HepG2 (cell line): ENCODE measurements at regions not wholly inside any gene's neighbourhood (a gene's known extent, or its start where the extent isn't known, plus 50 kb on each side); places are given as distances from the start of the nearest gene placed in this dataset.

Experiments used
- ATAC-seq: fragments of 200-7000 bp; cut with Tn5 transposase; 3 replicates; pipeline ENCODE4 v1.9.1; 2020; ENCODE audit warnings: mild to moderate bottlenecking, moderate library complexity
- BruUV-seq: library from RNA; stranded (reverse); fragments of 400-500 nt; replicated peaks from 2 replicates; lab custom pipeline; 2021; lab: Mats Ljungman, UMichigan
- CTCF ChIA-PET: fragments of 300-600 bp; formaldehyde crosslinking; extraction: SDS; loops from one replicate; lab custom pipeline; 2021; ENCODE audit warnings: low total read pairs, inconsistent platforms, low intra/inter-chr PET ratio; lab: Yijun Ruan, JAX
- POLR2A ChIA-PET: fragments of 350-600 bp; sonication (Branson Sonifier 250); formaldehyde crosslinking; loops from one replicate; lab custom pipeline; 2020; ENCODE audit warnings: antibody characterized with exemption, inconsistent platforms; lab: Yijun Ruan, JAX
- DNase-seq: peaks from one replicate; pipeline ENCODE4 v3.0.0-alpha.2; 2015; ENCODE audit warnings: low spot score
- FAIRE-seq: peaks from 3 replicates; lab custom pipeline; 2011; peaks lifted over from hg19 to GRCh38; lab: Jason Lieb, UNC
- H2AFZ ChIP-seq: one replicate; pipeline ENCODE4 v1.6.1; 2011; ENCODE audit warnings: low read length, inconsistent platforms
- H3K27ac ChIP-seq: fragments of 300-600 bp; 3 replicates; pipeline ENCODE4 v1.8.0; 2011; ENCODE audit warnings: mixed run types, mild to moderate bottlenecking, mixed read lengths, low read length, inconsistent platforms; ENCODE audit not compliant: insufficient read depth; ENCODE audit errors: extremely low read length
- H3K27me3 ChIP-seq, 2 experiments: fragments of 200-600 bp in 1 of 2; 2 replicates in 1 of 2; 3 replicates in 1 of 2; pipeline versions ENCODE4 v1.6.0 to v1.8.0; 2011; ENCODE audit warnings: low read length in 2 of 2, mild to moderate bottlenecking in 2 of 2, moderate library complexity in 2 of 2, inconsistent platforms in 1 of 2; ENCODE audit not compliant: insufficient read depth in 2 of 2, control insufficient read depth in 1 of 2
- H3K36me3 ChIP-seq, 2 experiments: fragments of 200-600 bp in 1 of 2; replicated peaks in 1 of 2; 2 replicates in 1 of 2; 3 replicates in 1 of 2; pipeline versions ENCODE4 v1.5.1 to v1.8.0; 2011; ENCODE audit warnings: low read length in 2 of 2, inconsistent platforms in 1 of 2; ENCODE audit not compliant: insufficient read depth in 2 of 2, control insufficient read depth in 1 of 2
- H3K4me1 ChIP-seq: 2 replicates; pipeline ENCODE4 v1.5.1; 2012; ENCODE audit warnings: low read length, inconsistent platforms; ENCODE audit not compliant: insufficient read depth
- H3K4me2 ChIP-seq: 2 replicates; pipeline ENCODE4 v1.6.0; 2011; ENCODE audit warnings: low read depth, low read length, inconsistent platforms
- H3K4me3 ChIP-seq, 3 experiments: fragments of 200-600 bp in 1 of 3; sonication (generic), shearing (Covaris generic) in 1 of 3; replicated peaks in 1 of 3; 2 replicates each; pipeline ENCODE4 v1.5.1; 2011 to 2016; ENCODE audit warnings: low read length in 3 of 3, inconsistent platforms in 2 of 3, low read depth in 2 of 3, mild to moderate bottlenecking in 2 of 3, control low read depth in 1 of 3, mixed read lengths in 1 of 3; ENCODE audit not compliant: insufficient read depth in 1 of 3
- H3K79me2 ChIP-seq: one replicate; pipeline ENCODE4 v1.6.1; 2011; ENCODE audit warnings: low read length, inconsistent platforms; ENCODE audit not compliant: insufficient read depth
- H3K9ac ChIP-seq: 2 replicates; pipeline ENCODE4 v1.6.0; 2011; ENCODE audit warnings: mild to moderate bottlenecking, low read depth, low read length, inconsistent platforms; ENCODE audit not compliant: insufficient read depth
- H3K9me3 ChIP-seq: 2 replicates; pipeline ENCODE4 v1.5.1; 2012; ENCODE audit warnings: mild to moderate bottlenecking, low read length
- H4K20me1 ChIP-seq: 2 replicates; pipeline ENCODE4 v1.6.0; 2011; ENCODE audit warnings: inconsistent platforms, mild to moderate bottlenecking, low read length, moderate library complexity; ENCODE audit not compliant: insufficient read depth
- ARHGAP35 ChIP-seq: sonication (generic); formaldehyde crosslinking; IDR thresholded peaks from 2 replicates; pipeline ENCODE4 v1.9.0; 2022; ENCODE audit warnings: mild to moderate bottlenecking, inconsistent platforms, moderate library complexity, missing genetic modification reagents, borderline replicate concordance
- ATF7-NPFF ChIP-seq: sonication (generic); formaldehyde crosslinking; IDR thresholded peaks from 2 replicates; pipeline ENCODE4 v1.8.1; 2023; ENCODE audit warnings: mild to moderate bottlenecking, low read depth, missing genetic modification reagents, moderate library complexity
- CREB1 ChIP-seq, 2 experiments: fragments of 450-650 bp in 1 of 2; IDR thresholded peaks; 2 replicates each; pipeline ENCODE4 v1.6.1; 2016 to 2017; ENCODE audit warnings: control low read depth in 1 of 2, mild to moderate bottlenecking in 1 of 2, missing compliant biosample characterization in 1 of 2, missing genetic modification characterization in 1 of 2
- ZNF691 ChIP-seq: sonication (generic); formaldehyde crosslinking; IDR thresholded peaks from 2 replicates; pipeline ENCODE4 v1.4.0; 2020; ENCODE audit warnings: missing genetic modification reagents, low read depth, mild to moderate bottlenecking, borderline replicate concordance
- ZNF75D ChIP-seq: sonication (generic); formaldehyde crosslinking; IDR thresholded peaks from 2 replicates; pipeline ENCODE4 v1.8.1; 2023; ENCODE audit warnings: missing genetic modification reagents, mild to moderate bottlenecking, borderline replicate concordance
- ZNF883 ChIP-seq: sonication (generic); formaldehyde crosslinking; IDR thresholded peaks from 2 replicates; pipeline ENCODE4 v1.5.1; 2020; ENCODE audit warnings: mild to moderate bottlenecking, missing genetic modification reagents; ENCODE audit errors: not compliant biosample characterization
- WGBS: methylation state at CpG from one replicate; pipeline ENCODE4 v1.1.6; 2017; ENCODE audit warnings: low lambda C conversion rate; 5-methylcytosine and 5-hydroxymethylcytosine counted together
- in situ Hi-C: cut with HindIII; loops from 2 replicates; pipeline ENCODE4 v1.10.0; 2017; ENCODE audit warnings: low pct_unique_long_range_greater_than_20kb; ENCODE audit not compliant: extremely low pct_ligation_motif_present
- intact Hi-C: fragments of 100-400 bp; cut with micrococcal nuclease; formaldehyde crosslinking; loops from one replicate; pipeline ENCODE4 v1.10.0; 2022; ENCODE audit not compliant: unreplicated experiment
- TF ChIP-seq, protein P1 (sequence below): IDR thresholded peaks from 2 replicates; pipeline ENCODE4 v1.6.1; 2016; ENCODE audit warnings: mild to moderate bottlenecking, missing biosample characterization, missing genetic modification reagents
- TF ChIP-seq, protein P2 (sequence below): sonication (generic); formaldehyde crosslinking; IDR thresholded peaks from 2 replicates; pipeline ENCODE4 v1.8.1; 2023; ENCODE audit warnings: mild to moderate bottlenecking, moderate library complexity, missing genetic modification reagents

DNA sequence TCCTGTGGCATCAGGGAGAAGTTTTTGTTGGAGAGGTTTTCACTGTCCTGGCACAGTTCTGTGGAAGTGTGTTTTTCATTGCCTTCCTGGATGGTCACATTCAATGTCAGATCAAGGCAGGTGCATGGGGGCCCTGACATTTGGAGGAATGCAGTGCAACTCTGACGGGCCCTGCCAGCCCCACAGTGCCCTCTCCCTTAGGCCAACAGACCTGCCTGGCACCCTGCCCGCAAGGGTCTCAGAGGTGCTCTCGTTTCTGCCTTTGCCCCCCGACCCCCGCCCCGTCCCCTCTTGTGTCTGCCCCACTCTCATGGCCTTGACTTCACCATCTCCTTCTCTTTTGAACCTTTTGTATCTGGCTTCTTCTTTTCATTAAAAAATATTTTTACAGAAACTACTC is 257.2 kb upstream of the HDAC4 start (continued):
- TF ChIP-seq, protein P1, sequence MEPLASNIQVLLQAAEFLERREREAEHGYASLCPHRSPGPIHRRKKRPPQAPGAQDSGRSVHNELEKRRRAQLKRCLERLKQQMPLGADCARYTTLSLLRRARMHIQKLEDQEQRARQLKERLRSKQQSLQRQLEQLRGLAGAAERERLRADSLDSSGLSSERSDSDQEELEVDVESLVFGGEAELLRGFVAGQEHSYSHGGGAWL (CRISPR knock-in tag), result no peak
- TF ChIP-seq ARHGAP35 (no peak), ATF7-NPFF (no peak), CREB1 (IDR thresholded peaks at IDR 0.05) (no peak), CREB1 (CRISPR knock-in tag; IDR thresholded peaks at IDR 0.05) (no peak), ZNF691 (CRISPR knock-in tag) (no peak), ZNF75D (CRISPR knock-in tag) (no peak)
- TF ChIP-seq, protein P2, sequence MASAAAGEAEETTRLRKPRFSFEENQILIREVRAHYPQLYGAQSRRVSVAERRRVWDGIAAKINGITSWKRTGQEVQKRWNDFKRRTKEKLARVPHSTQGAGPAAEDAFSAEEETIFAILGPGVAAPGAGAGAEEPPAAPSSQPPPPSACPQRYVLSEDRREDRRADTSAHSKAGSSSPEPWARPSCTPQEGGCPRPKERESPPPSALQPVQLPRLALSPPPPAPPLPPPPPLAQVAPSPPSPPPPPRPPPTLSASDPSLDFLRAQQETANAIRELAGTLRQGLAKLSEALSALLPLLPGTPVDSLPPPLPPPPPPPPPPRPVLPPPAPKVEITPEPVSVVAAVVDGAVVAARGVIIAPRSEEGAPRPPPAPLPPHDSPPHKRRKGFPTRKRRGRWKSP (CRISPR knock-in tag), result no peak

DNA sequence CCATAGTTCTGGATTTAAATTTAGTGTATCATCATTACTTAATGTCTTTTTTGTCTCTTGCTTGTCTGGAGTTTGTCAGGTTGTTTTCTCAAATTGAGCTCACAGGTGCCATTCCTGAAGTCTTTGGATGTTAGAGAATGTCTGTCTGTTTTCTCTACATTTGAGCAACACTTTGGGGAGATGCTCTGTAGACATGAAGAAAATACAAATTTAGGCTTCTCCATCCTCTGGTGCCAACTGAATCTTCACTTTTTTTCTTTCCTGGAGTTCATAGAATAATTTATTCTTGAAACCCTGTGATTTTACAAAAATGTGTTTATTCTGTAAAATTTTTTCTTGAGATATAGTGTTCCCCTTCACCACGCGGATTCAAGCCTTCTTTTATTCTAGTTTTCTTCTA is 256.4 kb upstream of the HDAC4 start:
- ATAC-seq, result no peak
- WGBS, result 79% methylated on average over 2 of the region's 2 CpGs
- in situ Hi-C loops, result no loop called here
- H3K9me3 ChIP-seq, result no peaks in the 10 kb centered on the region
- H3K36me3 ChIP-seq, result no peaks in the 10 kb centered on the region
- no peaks in the 10 kb centered on the region for H4K20me1 ChIP-seq
- peaks cover 0 to 23% of the 10 kb centered on the region in 2 experiments; a peak in 3 of 5 replicates for H3K27me3 ChIP-seq
- no peaks in the 10 kb centered on the region for H3K4me1 ChIP-seq
- no TSS peak for BruUV-seq
- POLR2A ChIA-PET, result no interaction called here
- no peak overlapping the region for H3K27ac ChIP-seq
- no peak for DNase-seq
- no peak overlapping the region for H2AFZ ChIP-seq
- CTCF ChIA-PET, result no interaction called here
- no peak overlapping the region for H3K4me3 ChIP-seq
- H3K4me2 ChIP-seq, result no peak overlapping the region
- intact Hi-C loops, result no loop called here
- H3K9ac ChIP-seq, result no peak overlapping the region
- H3K79me2 ChIP-seq, result no peaks in the 10 kb centered on the region
- no peak for TF ChIP-seq ZNF883 (CRISPR knock-in tag)
- FAIRE-seq, result no peak
